Muscle layer of duodenum (tissue), 2 donors: ENCODE measurements at regions not wholly inside any gene's neighbourhood (a gene's known extent, or its start where the extent isn't known, plus 50 kb on each side); places are given as distances from the start of the nearest gene placed in this dataset.

Source experiments
- H3K27ac ChIP-seq: one replicate; pipeline ENCODE4 v1.7.0; 2013; ENCODE audit warnings: mild to moderate bottlenecking, low read length
- H3K27me3 ChIP-seq: one replicate; pipeline ENCODE4 v1.7.0; 2013; ENCODE audit warnings: low read depth, mild to moderate bottlenecking, control low read depth, low read length
- H3K36me3 ChIP-seq, 2 donors: one replicate each; pipeline ENCODE4 v1.7.0; 2013; ENCODE audit warnings: low read length in 2 of 2, control low read depth in 1 of 2, mild to moderate bottlenecking in 1 of 2; ENCODE audit not compliant: insufficient read depth in 2 of 2, control insufficient read depth in 1 of 2
- H3K4me1 ChIP-seq, 2 donors: one replicate each; pipeline ENCODE4 v1.7.0; 2013; ENCODE audit warnings: low read length in 2 of 2, mild to moderate bottlenecking in 2 of 2, control low read depth in 1 of 2, moderate library complexity in 1 of 2; ENCODE audit not compliant: insufficient read depth in 2 of 2, control insufficient read depth in 1 of 2
- H3K4me3 ChIP-seq, 2 donors: one replicate each; pipeline ENCODE4 v1.7.0; 2013; ENCODE audit warnings: low read length in 2 of 2, low read depth in 1 of 2, mild to moderate bottlenecking in 1 of 2
- H3K9me3 ChIP-seq, 2 donors: one replicate each; pipeline ENCODE4 v1.7.0; 2013; ENCODE audit warnings: low read length in 2 of 2, control low read depth in 1 of 2, mild to moderate bottlenecking in 1 of 2; ENCODE audit not compliant: control insufficient read depth in 1 of 2
- donor health status: healthy.

DNA sequence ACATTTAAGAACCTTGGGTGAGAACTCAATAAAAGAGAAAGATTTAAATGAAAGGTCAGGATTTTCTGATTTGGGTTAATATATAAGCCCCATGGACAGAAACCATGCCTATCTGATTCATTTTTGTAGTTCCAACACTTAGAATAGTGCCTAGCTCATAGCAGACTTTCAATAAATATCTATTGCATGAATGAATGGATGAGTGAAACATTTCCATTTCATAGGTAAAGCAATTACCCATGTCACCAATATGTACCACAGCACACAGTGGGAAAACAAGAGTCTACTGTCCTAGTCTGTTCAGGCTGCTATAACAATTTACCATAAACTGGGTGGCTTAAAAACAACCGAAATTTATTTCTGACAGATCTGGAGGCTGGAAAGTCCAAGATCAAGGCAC lies 63.9 kb upstream of the PTPN13 start:
- H3K36me3 ChIP-seq: no peaks in the 10 kb centered on the region
- no peaks in the 10 kb centered on the region for H3K27me3 ChIP-seq
- H3K4me3 ChIP-seq: no peak overlapping the region
- no peaks in the 10 kb centered on the region for H3K9me3 ChIP-seq
- no peaks in the 10 kb centered on the region for H3K4me1 ChIP-seq
- no peak overlapping the region for H3K27ac ChIP-seq

DNA sequence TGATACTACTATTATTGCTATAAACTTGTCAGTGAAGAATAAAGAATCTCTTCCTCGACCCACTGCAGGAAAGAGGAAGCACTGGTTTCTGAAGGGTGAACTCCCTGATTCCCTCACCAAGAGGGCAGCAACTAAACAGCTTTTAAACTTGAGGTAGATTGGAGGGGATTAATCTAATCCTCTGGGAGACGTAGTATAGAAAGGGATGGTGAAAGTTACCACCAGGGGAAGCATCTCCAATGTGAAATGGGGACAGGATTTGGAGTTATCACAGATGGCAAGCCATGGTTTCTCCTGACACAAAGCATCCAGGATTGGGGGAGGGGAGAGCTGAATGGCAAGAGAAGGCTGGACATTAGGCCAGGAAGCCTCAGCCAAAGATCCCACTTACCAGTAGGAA lies 62.7 kb upstream of the PTPN13 start:
- H3K4me3 ChIP-seq: no peak overlapping the region
- H3K36me3 ChIP-seq: no peaks in the 10 kb centered on the region
- H3K27me3 ChIP-seq: no peaks in the 10 kb centered on the region
- H3K9me3 ChIP-seq: no peaks in the 10 kb centered on the region
- H3K4me1 ChIP-seq: no peaks in the 10 kb centered on the region
- no peak overlapping the region for H3K27ac ChIP-seq

DNA sequence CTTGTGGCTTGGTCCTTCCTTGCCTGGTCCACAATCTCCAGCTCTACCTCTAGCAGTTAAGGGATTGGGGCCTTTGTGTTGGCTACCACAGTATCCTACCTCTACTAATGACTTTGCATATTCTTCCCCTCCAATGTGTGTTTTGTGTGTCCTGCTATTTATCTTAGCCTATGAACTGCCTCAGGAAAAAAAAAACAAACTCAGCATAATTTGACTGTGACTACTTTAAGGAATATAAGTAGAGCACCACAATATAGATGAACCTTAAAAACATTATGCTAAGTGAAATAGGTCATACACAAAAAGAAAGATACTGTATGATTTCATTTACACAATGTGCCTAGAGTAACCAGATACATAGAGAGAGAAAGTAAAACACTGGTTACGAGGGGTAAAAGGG lies 61.3 kb upstream of the PTPN13 start:
- H3K9me3 ChIP-seq: no peaks in the 10 kb centered on the region
- no peak overlapping the region for H3K4me3 ChIP-seq
- no peak overlapping the region for H3K27ac ChIP-seq
- H3K4me1 ChIP-seq: no peaks in the 10 kb centered on the region
- no peaks in the 10 kb centered on the region for H3K36me3 ChIP-seq
- H3K27me3 ChIP-seq: no peaks in the 10 kb centered on the region

DNA sequence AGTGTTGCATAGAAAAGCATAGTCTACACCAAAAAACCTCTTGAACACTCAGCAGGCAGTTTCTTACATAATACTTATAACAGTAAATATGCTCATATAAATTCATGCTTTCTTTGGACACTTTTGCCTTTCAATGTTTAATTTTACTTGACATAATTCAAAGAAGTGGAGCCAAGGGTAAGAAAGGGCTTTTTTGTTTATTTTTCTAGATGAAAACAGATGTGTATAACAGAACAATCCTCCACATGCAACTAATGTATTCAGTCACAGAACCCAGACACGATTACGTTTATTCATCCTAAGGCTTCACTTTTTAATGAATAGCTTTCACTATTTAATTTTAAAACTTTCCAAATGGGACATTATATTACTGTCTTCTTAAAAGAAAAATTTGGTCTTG lies 58.0 kb upstream of the PTPN13 start:
- H3K9me3 ChIP-seq: no peaks in the 10 kb centered on the region
- no peak overlapping the region for H3K27ac ChIP-seq
- H3K36me3 ChIP-seq: no peaks in the 10 kb centered on the region
- H3K4me1 ChIP-seq: no peaks in the 10 kb centered on the region
- H3K27me3 ChIP-seq: no peaks in the 10 kb centered on the region
- H3K4me3 ChIP-seq: no peak overlapping the region

DNA sequence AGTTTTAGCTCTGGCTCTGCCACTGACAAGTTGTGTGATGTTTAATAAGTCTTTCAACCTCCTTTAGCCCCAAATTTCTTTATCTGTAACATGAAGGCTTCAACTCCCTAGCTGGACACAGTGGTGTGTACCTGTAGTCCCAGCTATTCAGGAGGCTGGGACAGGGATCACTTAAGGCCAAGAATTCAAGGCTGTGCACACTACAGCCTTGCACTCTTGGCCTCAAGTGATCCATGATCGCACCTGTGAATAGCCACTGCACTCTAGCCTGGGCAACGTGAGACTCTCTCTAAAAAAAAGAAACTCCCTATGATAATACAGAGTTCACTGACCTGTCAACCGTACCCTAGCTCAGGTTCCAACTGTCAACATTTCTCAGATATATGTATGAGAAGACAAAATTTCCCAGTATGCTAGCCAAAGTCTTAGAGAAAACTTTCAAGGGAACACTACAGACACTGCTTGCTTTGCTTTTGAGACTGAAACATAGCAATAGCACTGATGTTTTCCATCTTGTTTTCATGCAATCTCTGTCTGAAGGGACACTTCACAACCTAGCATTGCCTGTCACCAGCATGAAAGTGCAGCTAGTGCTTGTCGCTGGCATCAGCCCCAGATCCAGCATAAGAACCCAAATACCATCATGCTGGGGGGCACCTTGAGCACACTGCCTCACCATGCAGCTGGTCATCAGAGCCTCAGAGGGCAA lies 51.6 kb upstream of the PTPN13 start:
- H3K9me3 ChIP-seq: no peaks in the 10 kb centered on the region
- H3K27ac ChIP-seq: no peak overlapping the region
- no peak overlapping the region for H3K4me3 ChIP-seq
- no peaks in the 10 kb centered on the region for H3K4me1 ChIP-seq
- H3K27me3 ChIP-seq: peaks cover 3% of the 10 kb centered on the region
- no peaks in the 10 kb centered on the region for H3K36me3 ChIP-seq

DNA sequence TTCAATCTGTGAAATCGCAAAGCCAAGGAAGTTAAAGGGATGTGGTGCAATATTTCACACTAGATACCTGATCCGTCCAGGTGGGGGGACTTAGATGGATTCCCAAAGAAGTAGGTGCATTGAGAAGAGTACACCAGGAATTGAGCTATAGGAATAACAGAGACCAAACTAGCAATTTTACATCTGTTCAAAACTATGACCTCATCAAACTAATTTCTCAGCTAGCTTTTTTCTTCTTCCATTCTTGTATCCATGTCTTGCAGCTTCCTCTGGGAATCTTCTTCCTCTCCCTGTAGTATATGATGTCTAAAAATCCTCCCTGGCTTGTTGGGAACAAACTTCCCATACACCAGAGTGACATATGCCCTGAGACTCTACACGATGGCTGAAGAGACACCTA lies 51.0 kb upstream of the PTPN13 start:
- H3K36me3 ChIP-seq: no peaks in the 10 kb centered on the region
- H3K9me3 ChIP-seq: no peaks in the 10 kb centered on the region
- H3K4me3 ChIP-seq: no peak overlapping the region
- no peaks in the 10 kb centered on the region for H3K4me1 ChIP-seq
- no peak overlapping the region for H3K27ac ChIP-seq
- H3K27me3 ChIP-seq: peaks cover 3% of the 10 kb centered on the region

DNA sequence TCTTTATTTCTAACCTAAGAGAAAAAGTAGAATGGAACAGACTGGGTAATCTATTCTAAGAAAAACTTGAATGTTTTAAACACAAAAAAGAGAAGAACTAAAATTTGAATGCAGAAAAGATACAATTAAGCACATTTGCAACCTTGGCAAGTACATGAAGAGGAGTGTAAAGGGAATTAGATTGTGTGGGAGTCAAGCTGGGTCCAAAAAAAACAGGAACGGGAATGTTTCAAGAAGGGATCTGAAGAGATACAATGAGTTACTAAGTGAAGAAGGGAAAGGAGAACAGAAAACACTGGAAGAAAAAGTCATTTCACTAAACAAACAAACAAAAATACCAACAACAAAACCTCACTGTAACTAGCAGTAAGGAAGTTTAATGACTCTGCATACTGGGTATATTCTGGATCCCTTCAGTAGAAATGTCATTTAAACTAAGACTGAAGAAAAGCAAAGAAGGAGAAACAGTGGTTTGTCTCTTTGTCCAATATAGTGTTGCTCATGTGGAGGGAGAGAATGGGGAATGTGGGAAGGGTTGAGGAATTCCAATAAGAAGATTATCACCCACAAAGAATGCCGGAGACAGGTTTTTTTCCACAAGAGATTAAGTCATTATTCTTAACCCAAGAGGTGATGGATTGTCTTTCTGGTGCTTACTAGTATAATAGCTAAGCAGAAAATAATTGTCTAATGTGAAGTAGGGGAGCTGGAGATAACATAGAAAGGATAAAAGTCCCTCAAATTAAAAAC lies 50.4 kb upstream of the PTPN13 start:
- Histone ChIP-seq H3K27ac (no peak overlapping the region), H3K36me3 (no peaks in the 10 kb centered on the region), H3K27me3 (peaks cover 3% of the 10 kb centered on the region), H3K4me1 (no peaks in the 10 kb centered on the region), H3K4me3 (no peak overlapping the region), H3K9me3 (no peaks in the 10 kb centered on the region)

DNA sequence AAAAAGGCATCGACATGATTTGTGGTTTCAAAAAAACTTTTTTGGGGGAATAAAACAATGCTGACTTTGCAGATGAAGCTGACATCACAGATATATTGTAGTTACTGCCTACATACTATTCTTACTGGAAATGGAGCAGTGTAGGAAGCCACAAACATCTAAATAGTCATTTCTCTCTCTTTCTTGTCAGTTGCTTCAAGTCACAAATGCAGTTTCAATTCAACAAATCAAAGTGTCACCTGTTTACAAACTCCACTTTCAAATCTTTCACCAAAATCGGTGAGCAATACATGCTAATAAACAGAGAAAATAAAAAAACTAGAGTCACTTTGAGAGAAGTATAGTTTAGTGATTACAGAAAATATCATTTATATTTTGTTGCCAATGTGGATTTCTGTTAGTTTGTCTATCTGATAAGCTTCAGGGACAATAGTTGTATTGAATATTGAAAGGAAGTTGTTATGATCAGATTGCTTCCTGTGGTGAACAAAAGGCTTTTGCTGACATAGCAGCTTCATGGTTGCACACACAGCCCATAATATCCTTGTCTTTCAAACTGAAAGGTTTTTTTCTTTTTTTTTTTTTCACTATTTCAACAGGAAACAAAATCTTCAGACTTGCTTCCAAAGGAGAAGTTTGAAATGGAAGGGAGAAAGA lies 49.7 kb upstream of the PTPN13 start:
- no peaks in the 10 kb centered on the region for H3K4me1 ChIP-seq
- H3K36me3 ChIP-seq: no peaks in the 10 kb centered on the region
- no peaks in the 10 kb centered on the region for H3K9me3 ChIP-seq
- no peak overlapping the region for H3K4me3 ChIP-seq
- H3K27ac ChIP-seq: no peak overlapping the region
- H3K27me3 ChIP-seq: peaks cover 3% of the 10 kb centered on the region
